Posterior cingulate gyrus (tissue), 11 donors: ENCODE measurements at regions not wholly inside any gene's neighbourhood (a gene's known extent, or its start where the extent isn't known, plus 50 kb on each side); places are given as distances from the start of the nearest gene placed in this dataset.

Experiments
- DNase-seq, 10 donors: peaks; one replicate each; pipeline versions ENCODE4 v3.0.0 to v3.0.0-alpha.2; 2020 to 2021; ENCODE audit warnings: mixed read lengths in 3 of 10
- intact Hi-C: fragments of 100-400 bp; cut with DNase I; formaldehyde crosslinking; loops from one replicate; pipeline ENCODE4 v1.15.1; 2023

DNA sequence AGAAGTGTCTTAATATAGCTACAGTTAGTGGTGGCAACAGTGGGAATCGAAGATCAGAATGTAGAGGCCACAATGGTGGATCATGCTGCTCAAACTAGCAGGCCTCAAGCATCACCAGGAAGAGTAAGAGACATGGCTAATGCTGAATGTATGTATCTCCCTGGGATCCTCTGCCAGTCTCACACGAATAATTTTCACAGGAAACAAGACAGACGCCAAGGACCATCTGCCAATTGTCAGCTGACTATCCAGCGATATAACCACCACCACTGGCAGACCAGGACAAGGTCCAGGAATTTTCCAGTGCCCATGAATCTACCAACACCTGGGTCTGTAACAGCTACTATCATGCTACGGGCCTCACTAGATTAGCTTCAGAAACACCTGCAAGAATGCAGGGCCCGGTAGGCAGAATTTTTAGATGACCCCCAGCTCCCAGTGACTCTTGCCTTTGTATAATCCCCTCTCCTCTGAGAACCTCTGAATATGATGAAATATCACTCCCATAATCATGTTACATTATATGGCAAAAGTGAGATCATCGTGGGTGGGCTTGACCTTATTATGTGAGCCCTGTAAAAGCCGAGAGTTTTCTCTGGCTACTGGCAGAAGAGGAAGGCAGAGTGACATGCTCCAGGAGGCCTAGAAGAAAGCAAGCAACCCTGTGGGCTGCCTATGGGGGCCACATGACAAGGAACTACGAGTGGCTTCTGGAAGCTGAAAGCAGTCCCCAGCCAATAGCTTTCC lies 429.8 kb downstream of the BCOR start:
- no peak for DNase-seq
- intact Hi-C loops: no loop called here

DNA sequence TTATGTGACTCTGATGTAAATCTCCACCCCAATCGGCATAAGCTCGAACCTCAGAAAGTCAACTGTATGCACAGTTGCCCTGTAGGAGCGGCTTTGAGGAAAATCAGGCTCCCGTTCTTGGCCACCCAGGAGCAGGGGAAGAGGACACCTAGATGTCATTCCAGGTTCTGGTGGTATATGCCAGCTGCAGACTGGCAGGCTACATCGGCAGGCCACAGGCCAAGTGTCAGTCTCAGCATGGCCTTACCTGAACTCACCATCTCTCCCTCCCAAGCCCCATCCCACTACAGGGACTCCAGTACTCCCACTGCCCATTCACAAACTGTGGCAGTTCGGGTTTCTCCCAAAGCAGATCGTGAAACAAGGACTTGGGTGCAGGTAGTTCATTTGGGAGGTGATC lies 428.1 kb downstream of the BCOR start:
- intact Hi-C loops: no loop called here

DNA sequence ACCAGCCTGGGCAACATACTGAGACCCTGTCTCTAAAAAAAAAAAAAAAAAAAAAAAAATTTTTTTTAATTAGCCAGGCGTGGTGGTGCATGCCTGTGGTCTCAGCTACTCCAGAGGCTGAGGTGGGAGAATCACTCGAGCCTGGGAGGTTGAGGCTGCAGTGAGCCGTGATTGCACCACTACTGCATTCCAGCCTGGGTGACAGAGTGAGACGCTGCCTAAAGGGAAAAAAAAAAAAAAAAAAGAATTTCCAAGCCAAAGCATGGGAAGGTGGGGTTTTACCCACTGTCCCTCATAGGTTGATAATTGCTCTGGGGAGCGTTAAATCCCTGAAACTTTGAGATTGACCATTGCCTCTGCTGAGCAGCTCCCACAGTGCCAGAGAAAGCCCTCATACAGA lies 427.5 kb downstream of the BCOR start:
- intact Hi-C loops: no loop called here
- DNase-seq: no peak

More for the DNA sequence above, 428.1 kb downstream of the BCOR start:
- no peak for DNase-seq

DNA sequence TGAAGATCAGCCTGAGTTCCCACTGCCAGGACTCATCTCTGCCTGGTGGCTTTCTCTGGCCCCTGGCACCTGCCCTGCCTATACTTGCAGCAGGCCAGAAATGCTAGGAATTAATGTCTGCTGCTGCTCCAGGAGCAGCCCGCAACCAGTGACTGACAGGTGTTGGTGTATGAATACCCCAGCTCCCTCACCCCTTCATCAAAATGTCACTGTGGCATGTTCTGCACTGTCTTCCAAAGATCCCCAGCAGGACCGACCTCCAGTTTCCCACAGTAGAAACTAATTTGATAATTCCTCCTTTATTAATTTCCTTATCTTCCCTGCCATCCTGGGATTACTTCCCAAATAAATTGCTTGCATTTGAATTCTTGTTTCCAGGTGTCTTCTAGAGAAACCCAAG lies 425.4 kb downstream of the BCOR start:
- DNase-seq: no peak
- intact Hi-C loops: no loop called here

DNA sequence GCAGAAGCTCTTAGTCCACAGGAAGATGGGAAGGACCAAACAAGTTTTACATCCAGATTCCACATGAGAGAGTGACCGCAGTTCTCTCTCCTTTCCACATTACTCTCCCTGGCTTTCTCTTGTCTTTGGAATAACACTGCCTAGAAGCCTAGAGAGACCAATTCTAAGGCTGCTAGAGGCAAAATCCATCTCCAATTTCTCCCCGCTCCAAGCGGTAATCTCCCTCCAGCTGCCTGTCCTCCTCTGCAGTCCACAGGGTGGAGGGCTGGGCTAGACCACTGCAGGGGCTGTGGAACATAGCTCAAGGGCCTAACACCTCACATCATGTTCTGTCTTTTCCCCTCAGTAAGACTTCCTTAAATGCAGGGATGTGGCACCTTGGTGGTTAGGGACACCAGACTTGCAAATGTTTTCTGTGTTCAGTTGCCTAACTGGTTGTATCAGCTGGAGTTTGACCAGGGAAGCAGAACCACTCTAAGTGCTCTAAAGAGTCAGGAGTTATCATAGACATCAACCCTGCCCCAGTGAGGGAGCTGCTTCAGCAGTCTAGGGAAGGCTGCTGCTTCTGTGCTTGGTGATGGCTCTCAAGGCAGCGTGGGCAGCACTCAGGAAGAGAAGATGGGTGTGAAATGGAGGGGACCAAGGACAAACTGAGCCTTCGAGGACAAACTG lies 423.1 kb downstream of the BCOR start:
- DNase-seq: no peak
- intact Hi-C loops: no loop called here

DNA sequence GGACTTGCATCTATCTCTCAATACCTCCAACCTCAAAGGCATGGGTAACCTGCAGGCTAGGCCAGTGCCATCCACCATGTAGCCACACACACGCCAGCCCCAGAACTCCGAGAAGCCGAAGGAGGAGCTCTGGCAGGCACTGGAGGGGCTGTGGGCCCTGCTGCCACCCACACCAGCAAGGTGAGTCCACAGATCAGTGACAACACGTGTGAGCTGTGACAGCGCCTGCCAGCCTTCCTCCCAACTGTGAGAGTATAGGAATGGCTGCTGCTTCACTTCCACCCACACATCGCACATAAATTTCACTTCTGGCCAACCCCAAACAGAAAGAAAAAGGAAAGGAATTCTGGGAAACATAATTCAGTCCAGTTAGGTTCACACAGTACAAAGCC lies 422.6 kb downstream of the BCOR start:
- DNase-seq: peak in 2 of 10 donors; percentile 27 to 82
- intact Hi-C loops: no loop called here

DNA sequence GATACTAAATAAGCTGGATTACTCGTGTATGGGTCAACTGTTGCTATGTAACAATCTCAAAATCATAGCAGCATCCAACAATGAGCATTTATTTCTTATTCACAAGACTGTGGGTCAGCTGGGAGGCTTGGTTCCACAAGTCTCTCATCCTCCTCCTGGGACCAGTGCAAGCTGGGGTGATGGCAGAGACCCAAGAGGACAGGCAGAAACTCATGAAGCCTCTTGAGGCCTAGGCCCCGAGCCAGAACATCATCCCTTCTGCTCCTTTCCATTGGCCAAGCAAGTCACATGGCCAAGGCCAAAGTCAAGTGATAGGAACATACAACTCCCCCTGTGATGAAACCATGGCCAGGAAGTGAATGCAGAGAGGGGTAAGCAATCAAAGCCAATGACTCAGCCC lies 422.1 kb downstream of the BCOR start:
- intact Hi-C loops: no loop called here
- no peak for DNase-seq

DNA sequence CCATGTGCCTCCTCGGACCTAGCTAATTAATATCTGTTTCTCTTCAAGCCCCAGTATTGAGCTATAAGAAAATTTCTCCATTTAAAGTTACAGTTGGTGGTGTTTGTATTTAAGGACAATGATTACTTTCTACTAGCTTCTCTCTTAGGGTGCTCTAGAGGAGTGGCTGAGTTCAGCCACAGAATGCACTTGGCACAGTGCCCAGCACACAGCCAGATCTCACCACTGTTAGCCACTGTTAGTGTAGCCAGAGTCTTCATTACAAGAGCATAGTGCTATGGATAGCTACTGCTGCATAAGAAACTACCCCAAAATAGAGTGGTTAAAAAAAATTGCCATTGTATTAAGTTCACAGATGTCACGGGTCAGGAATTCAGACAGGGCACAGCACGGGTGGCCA lies 421.3 kb downstream of the BCOR start:
- no peak for DNase-seq
- intact Hi-C loops: no loop called here

DNA sequence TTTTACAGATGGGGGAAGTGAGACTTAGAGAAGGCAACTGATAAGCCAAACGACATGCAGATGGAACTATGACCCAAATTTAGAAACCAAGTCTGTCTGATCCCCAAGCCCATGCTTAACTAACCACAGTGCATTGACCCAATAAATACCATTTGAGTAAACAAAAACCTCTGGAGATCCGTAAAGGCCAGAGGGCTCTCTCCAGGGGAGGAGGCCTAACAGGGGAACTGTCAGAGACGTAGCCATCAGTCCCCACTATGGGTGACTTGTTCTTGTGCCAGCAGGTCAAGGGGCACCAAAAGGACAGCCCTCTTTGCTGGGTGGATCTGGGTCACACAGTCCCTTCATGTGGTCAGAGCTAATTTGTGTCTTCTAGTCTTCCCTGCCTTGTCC lies 420.2 kb downstream of the BCOR start:
- DNase-seq: no peak
- intact Hi-C loops: no loop called here

DNA sequence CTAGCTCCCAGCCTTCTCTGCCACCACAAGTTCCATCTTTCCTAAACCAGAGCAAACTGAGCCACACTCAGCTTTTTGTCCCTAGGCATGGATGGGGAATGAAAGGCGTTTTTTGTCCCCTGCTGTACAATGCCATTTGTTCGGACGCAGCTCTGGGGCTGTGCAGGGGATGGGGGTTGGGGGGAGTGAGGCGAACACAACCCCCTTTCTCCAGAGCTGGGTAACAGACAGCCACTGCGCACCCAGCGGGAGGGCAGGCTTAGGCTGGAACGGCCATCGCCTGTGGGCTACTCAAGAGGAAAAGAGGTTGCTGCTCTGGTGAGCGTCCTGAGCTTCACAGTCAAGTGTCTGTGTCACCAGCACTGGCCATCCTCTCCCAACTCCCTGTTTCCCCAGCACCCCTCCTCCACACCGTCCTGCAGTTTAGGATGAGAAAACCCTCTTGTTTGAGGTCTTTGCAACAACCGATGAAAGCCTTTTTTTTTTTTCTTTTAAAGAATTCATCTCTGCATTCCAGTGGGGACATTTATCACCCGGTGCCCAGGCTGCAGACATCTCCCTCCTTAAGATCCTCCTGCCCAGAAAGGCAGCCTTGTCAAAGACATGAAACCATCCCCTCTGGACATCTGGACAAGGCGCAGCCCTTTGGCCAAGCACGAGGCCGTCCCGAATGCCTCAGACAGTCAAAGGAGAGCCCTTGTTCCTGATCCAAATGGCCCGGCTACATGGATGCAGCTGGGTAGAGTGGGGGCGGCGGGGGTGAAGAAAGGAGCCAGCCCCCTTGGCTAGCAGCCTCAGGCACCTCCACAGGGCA lies 419.6 kb downstream of the BCOR start:
- DNase-seq: peak; percentile 57 to 96 (median 74)
- intact Hi-C loops: no loop called here

DNA sequence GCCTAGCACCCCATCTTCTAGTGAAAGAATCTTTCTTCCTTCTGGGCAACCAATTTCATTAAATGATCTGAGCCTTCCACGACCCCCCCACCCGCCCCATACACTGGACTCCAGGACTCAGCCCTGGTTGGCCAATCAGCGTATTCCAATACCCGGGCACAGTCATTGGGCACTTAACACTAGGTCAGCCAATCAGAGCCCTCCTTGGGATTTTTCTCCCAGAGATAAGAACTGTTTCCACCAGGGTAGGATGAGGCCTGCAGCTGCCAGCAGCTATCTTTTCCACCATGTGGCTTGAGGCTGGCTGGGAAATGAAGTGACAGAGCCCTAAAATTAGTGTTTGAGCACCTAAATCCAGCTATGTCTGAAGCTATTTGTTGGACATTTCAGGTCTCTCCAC lies 418.8 kb downstream of the BCOR start:
- intact Hi-C loops: no loop called here
- DNase-seq: peak in 1 of 10 donors; percentile 22

DNA sequence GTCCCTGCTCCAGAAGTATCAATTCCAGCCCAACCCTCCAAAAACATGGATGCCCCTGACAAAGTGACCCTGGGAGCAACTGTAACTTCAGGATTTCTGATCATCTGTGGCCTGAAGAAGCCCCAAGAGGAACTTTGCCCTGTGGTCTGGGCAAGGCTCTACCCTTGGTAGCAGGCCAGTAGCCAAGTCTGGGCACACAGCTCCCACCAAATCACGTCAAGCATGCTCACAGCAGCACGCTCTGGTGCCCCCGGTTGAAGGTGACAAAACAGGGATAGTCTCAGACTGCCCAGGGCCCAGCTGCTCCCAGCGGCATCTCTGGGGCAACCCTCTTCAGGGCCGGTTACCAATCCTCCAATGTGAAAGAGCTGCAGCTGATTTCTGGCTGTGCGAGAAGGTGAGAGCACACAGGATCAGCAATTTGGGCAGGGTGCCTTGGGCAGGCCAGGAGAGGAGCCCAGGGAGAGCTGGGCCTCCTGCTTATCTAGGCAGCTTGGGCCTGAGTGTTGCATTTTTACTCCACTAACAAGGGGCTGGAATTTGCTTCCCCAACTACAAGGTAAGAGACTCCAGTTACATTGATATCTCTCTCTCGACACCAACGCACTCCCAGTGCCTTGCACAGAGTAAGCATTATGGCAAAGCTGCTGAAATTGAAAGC lies 418.1 kb downstream of the BCOR start:
- intact Hi-C loops: no loop called here
- DNase-seq: no peak

DNA sequence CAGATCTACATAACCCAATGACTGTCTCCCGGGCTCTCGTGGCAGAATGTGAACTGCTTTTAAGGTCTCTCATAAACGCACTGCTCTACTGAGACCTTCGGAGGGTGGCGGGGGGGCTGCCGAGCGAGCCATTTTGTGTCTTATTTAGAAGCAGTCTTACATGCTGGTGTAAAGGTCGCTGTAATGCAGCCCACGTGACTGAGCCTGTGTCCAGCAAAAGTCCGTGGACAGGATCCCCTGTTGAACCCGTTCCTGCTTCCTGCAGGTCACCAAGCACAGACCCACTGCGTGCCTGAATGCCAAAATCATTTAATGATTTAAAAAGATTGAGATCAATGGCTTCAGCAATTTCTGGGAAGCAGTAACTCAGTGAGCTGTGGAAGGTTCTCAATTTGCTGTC lies 415.9 kb downstream of the BCOR start:
- no peak for DNase-seq
- intact Hi-C loops: no loop called here

DNA sequence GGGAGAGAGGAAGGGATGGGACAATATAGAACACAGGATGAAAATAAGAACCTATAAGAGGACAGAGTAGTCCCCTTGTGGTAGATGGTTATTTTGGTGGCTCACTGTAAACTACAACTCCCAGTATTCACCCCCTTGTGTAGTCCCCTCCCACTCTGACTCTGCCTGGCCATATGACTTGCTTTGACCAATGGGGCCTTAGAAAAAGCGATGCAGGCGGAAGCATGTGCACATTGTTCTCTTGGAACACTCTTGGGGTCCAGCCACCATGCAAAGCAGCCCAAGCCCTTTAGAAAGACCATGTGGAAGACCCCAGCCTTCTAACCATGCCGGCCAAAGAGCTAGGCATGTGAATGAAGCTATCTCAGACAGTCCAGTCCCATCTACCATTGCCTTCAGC lies 415.0 kb downstream of the BCOR start:
- intact Hi-C loops: no loop called here
- no peak for DNase-seq

DNA sequence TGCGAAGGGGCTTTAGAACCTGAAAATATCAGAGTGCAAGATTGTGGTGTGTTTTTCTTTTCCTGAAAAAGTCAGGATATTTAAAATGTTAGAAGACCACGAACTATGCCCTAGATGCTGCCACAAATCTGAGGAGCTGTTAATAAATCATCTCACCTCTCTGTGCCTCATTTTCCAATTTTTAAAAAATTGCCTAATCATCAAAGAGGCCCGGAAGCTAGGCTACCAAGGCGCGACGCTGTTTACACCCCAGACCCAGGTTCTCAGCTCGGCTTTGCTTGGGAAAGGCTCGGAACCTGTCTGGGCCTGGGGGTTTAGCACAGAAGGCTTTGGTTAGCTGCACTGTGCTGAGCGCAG lies 409.6 kb downstream of the BCOR start:
- no peak for DNase-seq
- intact Hi-C loops: loop anchor here (1.0 kb wide), 1 partner anchor 35 kb away; no protein-coding TSS in a partner anchor

DNA sequence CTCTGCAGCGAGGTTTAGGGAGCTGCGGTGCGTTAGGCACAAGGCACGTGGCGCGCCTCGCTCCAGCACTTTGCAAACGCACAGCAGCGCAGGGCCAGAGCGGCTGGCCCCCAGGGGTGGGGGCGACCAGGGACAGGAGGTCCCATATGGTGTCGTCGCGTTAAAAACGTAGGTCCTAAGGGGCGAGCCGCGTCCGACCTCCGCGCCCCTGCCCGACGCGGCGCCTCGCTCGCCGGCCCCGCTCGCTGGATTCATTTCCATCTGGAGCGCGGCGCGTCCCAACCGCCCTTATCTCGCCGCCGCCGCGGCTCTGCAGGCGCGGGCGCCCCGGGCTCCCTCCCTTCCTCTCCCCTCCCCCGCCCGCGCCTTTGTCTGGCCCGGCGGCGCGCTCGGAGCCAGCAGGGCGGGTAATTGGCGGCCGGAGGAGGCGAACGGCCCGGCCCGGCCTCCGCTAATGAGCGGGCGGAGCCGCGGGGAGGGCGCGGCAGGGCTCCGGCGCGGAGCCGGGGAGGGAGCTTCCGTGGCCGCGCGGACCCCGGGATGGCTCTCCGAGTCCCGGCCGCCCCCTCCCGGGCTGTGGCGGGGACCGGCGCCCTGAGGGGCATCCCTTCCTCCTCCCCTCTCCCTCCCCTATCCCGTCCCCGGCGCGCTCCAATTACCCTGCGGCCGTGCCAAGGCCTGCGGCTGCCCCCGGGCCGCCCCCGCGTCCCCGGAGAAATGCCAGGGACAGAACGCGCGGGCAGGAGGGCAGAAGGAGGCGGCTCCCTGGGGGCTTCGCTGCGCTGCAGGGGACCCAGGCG lies 409.0 kb downstream of the BCOR start:
- intact Hi-C loops: loop anchor here (1.0 kb wide), 1 partner anchor 35 kb away; no protein-coding TSS in a partner anchor
- DNase-seq: peak; percentile 35 to 94 (median 49)

DNA sequence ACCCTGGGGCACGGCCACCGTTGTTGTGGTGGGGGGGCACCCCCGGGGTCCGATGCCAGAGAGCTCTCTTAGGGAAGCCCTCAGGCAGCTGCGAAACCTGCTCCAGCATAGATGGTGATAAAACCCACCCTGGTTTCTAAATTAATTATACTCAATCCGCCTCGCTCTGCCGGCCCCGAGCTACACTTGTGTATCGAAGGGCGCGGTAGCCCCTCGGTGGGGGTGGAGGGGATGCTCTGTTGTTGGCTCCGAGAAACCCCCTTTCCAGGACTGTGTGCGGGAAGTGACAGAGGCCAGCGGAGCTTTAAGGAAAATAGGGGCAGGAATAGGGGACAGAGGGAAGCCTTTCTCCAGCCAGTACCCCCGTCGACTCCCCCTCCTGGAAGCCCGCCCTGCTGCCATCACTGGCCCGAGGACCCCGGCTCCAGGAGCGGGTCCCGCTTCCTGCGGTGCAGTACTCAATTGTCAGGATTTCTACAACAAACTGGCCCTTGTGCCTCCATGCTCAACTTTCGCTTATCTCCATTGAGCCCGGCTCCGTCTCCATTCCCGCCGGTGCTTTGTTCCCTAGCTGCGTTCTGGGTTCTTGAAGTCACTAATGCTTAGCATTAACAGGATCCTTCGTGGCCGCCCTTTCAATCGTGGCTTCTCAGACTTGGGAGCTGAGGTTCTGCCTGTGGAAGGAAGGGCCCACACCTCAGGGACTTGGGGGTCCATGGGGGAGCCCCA lies 408.2 kb downstream of the BCOR start:
- peak in 4 of 10 donors; percentile 6 to 83 (median 50) for DNase-seq
- intact Hi-C loops: loop anchor here (5.0 kb wide), 1 partner anchor 408 kb away; the partner anchor contains the start of gene BCOR

DNA sequence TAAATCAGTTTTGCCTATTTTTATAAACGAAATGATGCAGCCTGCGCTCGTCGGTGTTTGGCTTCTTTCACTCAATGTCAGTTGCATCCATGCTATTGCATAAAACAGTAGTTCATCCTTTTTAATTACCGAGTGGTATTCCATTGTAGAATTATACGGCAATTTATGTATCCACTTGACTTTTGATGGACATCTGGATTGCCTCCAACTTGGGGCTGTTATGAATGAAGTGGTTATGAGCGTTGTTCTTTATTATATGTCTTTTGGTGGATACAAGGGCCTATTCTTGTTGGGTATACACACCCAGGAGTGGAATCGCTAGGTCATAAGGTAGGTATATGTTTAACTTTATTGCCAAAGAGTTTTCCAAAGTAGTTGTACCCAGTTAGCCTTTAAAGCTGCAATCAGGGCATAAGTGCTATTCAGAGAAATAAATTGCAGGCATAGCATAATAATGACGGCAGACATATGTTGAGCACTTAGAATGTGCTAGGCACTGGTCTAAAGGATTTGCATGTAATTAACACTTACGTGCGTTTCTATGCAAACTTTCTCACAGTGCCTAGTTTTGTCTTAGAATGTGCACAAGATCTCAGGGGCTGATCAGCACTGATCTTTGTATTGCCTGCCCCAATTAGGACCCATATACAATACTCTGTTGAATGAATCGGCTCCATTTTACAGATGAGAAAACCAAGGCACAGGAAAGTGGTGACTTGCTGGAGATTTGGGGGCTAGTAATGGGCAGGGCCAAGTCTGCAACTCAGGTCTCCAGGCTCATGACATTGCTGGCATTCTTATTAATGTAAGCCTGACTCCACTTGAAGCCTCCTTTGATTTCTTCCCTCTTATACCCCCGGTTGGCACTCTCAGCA lies 407.0 kb downstream of the BCOR start:
- DNase-seq: no peak
- intact Hi-C loops: loop anchor here (5.0 kb wide), 1 partner anchor 407 kb away; the partner anchor contains the start of gene BCOR
